ENCODE measurements at regions not wholly inside any gene's neighbourhood (a gene's known extent, or its start where the extent isn't known, plus 50 kb on each side); places are given as distances from the start of the nearest gene placed in this dataset.

DNA sequence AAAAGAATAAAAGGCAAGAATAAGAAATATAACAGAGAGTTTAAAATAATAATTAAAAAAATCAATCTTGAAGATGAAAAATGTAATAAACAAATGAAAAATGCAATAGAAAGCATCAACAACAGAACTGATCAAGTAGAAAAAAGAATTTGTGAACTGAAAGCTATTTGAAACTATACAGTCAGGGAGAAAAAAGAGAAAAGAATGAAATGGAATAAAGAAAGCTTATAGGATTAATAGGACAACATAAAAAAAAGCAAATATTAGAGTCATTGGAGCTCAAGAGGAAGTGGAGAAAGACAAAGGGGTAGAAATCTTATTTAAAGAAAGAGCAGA lies 126.8 kb upstream of the RPL34 start:
- intact Hi-C loops (cut with micrococcal nuclease), result no loop called here

DNA sequence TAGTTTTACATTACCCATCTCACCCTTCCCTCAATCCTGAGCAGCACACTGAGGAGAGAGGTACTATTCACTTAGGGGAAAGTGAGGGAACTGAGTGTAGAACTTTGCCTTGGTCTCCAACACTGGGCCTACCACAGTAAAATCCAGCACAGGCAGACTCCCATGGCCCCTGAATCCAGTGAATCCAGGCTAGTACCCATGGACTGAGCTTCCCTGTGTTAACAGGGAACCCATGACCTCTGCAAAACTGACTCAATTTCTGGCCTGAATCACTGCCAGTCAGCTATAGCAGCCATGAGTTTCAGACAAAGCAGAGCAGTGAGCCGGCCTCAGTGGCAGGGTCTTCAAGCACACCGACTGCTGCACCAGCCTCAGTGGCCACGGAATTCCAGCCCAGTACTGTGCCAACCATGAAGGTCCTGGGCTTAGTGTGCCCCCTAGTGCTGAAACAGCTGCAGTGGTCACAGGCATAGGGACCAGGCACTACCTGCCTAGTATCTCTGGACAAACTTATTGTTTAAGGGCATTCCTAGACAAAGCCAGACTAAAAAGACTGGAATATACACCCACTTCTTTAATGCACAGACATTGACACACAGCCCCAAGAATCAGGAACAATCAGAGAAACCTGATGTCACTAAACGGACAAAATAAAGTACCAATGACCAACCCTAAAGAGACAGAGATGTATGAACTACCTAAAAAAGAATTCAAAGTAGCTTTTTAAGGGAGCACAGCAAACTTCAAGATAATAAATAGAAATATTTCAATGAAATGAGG lies 127.4 kb upstream of the RPL34 start:
- Histone ChIP-seq H3K4me2 (replicated peaks; ENCODE audit: extremely low read depth, low read length, poor library complexity, severe bottlenecking) (no peak overlapping the region), H3K27me3 (ENCODE audit: control insufficient read depth in 2 of 2, insufficient read depth in 2 of 2, low read length in 2 of 2) (no peaks in the 10 kb centered on the region), H3K27ac (ENCODE audit: low read depth in 1 of 2, low read length in 2 of 2) (no peak overlapping the region), H3K4me3 (replicated peaks in 1 of 3; ENCODE audit: low read depth in 2 of 3, low read length in 3 of 3) (no peak overlapping the region), H3K9me3 (replicated peaks in 1 of 2; ENCODE audit: control insufficient read depth in 1 of 2, insufficient read depth in 1 of 2, low read length in 2 of 2) (peaks cover 10 to 19% of the 10 kb centered on the region in 2 donors), H4K20me1 (ENCODE audit: insufficient read depth, low read length) (no peaks in the 10 kb centered on the region), H3K36me3 (replicated peaks in 1 of 2; ENCODE audit: control insufficient read depth in 1 of 2, insufficient read depth in 2 of 2, low read length in 2 of 2) (no peaks in the 10 kb centered on the region), H3K79me2 (ENCODE audit: insufficient read depth, low read length) (no peaks in the 10 kb centered on the region), H3K9ac (ENCODE audit: insufficient read depth, low read length, poor library complexity, severe bottlenecking) (no peak overlapping the region), H2AFZ (ENCODE audit: insufficient read depth, low read depth, low read length, poor library complexity, severe bottlenecking) (no peak overlapping the region), H3K4me1 (ENCODE audit: control insufficient read depth in 1 of 2, insufficient read depth in 2 of 2, low read length in 2 of 2) (no peaks in the 10 kb centered on the region)
- Mint-ChIP-seq H3K4me3 (no peak overlapping the region), H3K9me3 (peaks cover 8 to 36% (median 18%) of the 10 kb centered on the region in 7 donors), H3K27ac (no peak overlapping the region), H3K27me3 (ENCODE audit: low read depth in 3 of 3) (peaks cover 0 to 2% (median 0%) of the 10 kb centered on the region in 3 donors), H3K4me1 (no peaks in the 10 kb centered on the region), H3K36me3 (no peaks in the 10 kb centered on the region)
- TF ChIP-seq, protein P1, sequence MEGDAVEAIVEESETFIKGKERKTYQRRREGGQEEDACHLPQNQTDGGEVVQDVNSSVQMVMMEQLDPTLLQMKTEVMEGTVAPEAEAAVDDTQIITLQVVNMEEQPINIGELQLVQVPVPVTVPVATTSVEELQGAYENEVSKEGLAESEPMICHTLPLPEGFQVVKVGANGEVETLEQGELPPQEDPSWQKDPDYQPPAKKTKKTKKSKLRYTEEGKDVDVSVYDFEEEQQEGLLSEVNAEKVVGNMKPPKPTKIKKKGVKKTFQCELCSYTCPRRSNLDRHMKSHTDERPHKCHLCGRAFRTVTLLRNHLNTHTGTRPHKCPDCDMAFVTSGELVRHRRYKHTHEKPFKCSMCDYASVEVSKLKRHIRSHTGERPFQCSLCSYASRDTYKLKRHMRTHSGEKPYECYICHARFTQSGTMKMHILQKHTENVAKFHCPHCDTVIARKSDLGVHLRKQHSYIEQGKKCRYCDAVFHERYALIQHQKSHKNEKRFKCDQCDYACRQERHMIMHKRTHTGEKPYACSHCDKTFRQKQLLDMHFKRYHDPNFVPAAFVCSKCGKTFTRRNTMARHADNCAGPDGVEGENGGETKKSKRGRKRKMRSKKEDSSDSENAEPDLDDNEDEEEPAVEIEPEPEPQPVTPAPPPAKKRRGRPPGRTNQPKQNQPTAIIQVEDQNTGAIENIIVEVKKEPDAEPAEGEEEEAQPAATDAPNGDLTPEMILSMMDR (IDR thresholded peaks at IDR 0.05), result no peak
- no peak for DNase-seq
- 76% methylated on average over 3 of the region's 4 CpGs for WGBS (ENCODE audit: insufficient coverage)
- intact Hi-C loops (cut with micrococcal nuclease), result no loop called here

More for the DNA sequence above, 126.8 kb upstream of the RPL34 start:
- no peak overlapping the region for H3K9ac ChIP-seq (ENCODE audit: insufficient read depth, low read length, poor library complexity, severe bottlenecking)
- Mint-ChIP-seq H3K4me3 (no peak overlapping the region), H3K4me1 (no peaks in the 10 kb centered on the region), H3K27me3 (ENCODE audit: low read depth in 3 of 3) (peaks cover 0 to 2% (median 0%) of the 10 kb centered on the region in 3 donors), H3K36me3 (no peaks in the 10 kb centered on the region), H3K27ac (no peak overlapping the region), H3K9me3 (peaks cover 8 to 32% (median 19%) of the 10 kb centered on the region in 7 donors)
- H3K9me3 ChIP-seq (replicated peaks in 1 of 2; ENCODE audit: control insufficient read depth in 1 of 2, insufficient read depth in 1 of 2, low read length in 2 of 2), result peaks cover 7 to 19% of the 10 kb centered on the region in 2 donors
- DNase-seq, result no peak
- no peak overlapping the region for H3K27ac ChIP-seq (ENCODE audit: low read depth in 1 of 2, low read length in 2 of 2)
- no peak overlapping the region for H3K4me2 ChIP-seq (replicated peaks; ENCODE audit: extremely low read depth, low read length, poor library complexity, severe bottlenecking)
- no peaks in the 10 kb centered on the region for H4K20me1 ChIP-seq (ENCODE audit: insufficient read depth, low read length)
- no peak overlapping the region for H2AFZ ChIP-seq (ENCODE audit: insufficient read depth, low read depth, low read length, poor library complexity, severe bottlenecking)
- TF ChIP-seq, protein P1 (IDR thresholded peaks at IDR 0.05), result no peak
- no peak overlapping the region for H3K4me3 ChIP-seq (replicated peaks in 1 of 3; ENCODE audit: low read depth in 2 of 3, low read length in 3 of 3)
- H3K4me1 ChIP-seq (ENCODE audit: control insufficient read depth in 1 of 2, insufficient read depth in 2 of 2, low read length in 2 of 2), result no peaks in the 10 kb centered on the region
- no peaks in the 10 kb centered on the region for H3K27me3 ChIP-seq (ENCODE audit: control insufficient read depth in 2 of 2, insufficient read depth in 2 of 2, low read length in 2 of 2)
- H3K79me2 ChIP-seq (ENCODE audit: insufficient read depth, low read length), result no peaks in the 10 kb centered on the region
- H3K36me3 ChIP-seq (replicated peaks in 1 of 2; ENCODE audit: control insufficient read depth in 1 of 2, insufficient read depth in 2 of 2, low read length in 2 of 2), result no peaks in the 10 kb centered on the region
